Lower leg skin (tissue), 3 donors: ENCODE measurements at regions not wholly inside any gene's neighbourhood (a gene's known extent, or its start where the extent isn't known, plus 50 kb on each side); places are given as distances from the start of the nearest gene placed in this dataset.

ENCODE experiments used
- POLR2A ChIP-seq, 2 donors: fragments of 450-650 bp; IDR thresholded peaks; one replicate each; pipeline ENCODE4 v1.6.1; 2016 to 2017; ENCODE audit warnings: antibody characterized with exemption in 2 of 2, mild to moderate bottlenecking in 1 of 2, moderate library complexity in 1 of 2
- TF ChIP-seq, protein P1 (sequence below), 3 donors: fragments of 450-650 bp; IDR thresholded peaks; one replicate each; pipeline ENCODE4 v1.5.1; 2016; ENCODE audit warnings: antibody characterized with exemption in 3 of 3, mild to moderate bottlenecking in 3 of 3, moderate library complexity in 2 of 3

- TF ChIP-seq, protein P1, sequence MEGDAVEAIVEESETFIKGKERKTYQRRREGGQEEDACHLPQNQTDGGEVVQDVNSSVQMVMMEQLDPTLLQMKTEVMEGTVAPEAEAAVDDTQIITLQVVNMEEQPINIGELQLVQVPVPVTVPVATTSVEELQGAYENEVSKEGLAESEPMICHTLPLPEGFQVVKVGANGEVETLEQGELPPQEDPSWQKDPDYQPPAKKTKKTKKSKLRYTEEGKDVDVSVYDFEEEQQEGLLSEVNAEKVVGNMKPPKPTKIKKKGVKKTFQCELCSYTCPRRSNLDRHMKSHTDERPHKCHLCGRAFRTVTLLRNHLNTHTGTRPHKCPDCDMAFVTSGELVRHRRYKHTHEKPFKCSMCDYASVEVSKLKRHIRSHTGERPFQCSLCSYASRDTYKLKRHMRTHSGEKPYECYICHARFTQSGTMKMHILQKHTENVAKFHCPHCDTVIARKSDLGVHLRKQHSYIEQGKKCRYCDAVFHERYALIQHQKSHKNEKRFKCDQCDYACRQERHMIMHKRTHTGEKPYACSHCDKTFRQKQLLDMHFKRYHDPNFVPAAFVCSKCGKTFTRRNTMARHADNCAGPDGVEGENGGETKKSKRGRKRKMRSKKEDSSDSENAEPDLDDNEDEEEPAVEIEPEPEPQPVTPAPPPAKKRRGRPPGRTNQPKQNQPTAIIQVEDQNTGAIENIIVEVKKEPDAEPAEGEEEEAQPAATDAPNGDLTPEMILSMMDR (IDR thresholded peaks at IDR 0.05) = no peak
- no peak for TF ChIP-seq POLR2A (IDR thresholded peaks at IDR 0.05)
Measured at GRCh38 chr18:6636091-6636490, 93.4 kb upstream of the ARHGAP28 start.
